BE2C (cell line): ENCODE measurements at regions not wholly inside any gene's neighbourhood (a gene's known extent, or its start where the extent isn't known, plus 50 kb on each side); places are given as distances from the start of the nearest gene placed in this dataset.

ENCODE experiments used
- DNase-seq: peaks from one replicate; pipeline ENCODE4 v3.0.0-alpha.2; 2020
- H3K27me3 ChIP-seq: fragments of 250-450 bp; sonication (Bioruptor Pico); 2 replicates; pipeline ENCODE4 v1.5.1; 2020; ENCODE audit warnings: mild to moderate bottlenecking
- H3K36me3 ChIP-seq: fragments of 250-450 bp; sonication (Bioruptor Pico); 2 replicates; pipeline ENCODE4 v1.5.1; 2020; ENCODE audit warnings: mild to moderate bottlenecking
- H3K4me1 ChIP-seq: fragments of 250-450 bp; sonication (Bioruptor Pico); 2 replicates; pipeline ENCODE4 v1.5.1; 2020
- H3K4me3 ChIP-seq: 2 replicates; pipeline ENCODE4 v1.5.1; 2011; ENCODE audit warnings: low read depth, low read length
- H3K9me3 ChIP-seq: fragments of 250-450 bp; sonication (Bioruptor Pico); 2 replicates; pipeline ENCODE4 v1.5.1; 2020
- CTCF ChIP-seq: IDR thresholded peaks from 2 replicates; pipeline ENCODE4 v1.5.1; 2012; ENCODE audit warnings: mild to moderate bottlenecking, low read depth, low read length

- no peak for TF ChIP-seq CTCF
- H3K36me3 ChIP-seq = no peaks in the 10 kb centered on the region
- H3K27me3 ChIP-seq = no peaks in the 10 kb centered on the region
- H3K4me1 ChIP-seq = no peaks in the 10 kb centered on the region
- DNase-seq = peak; percentile 18
- H3K9me3 ChIP-seq = no peaks in the 10 kb centered on the region
- H3K4me3 ChIP-seq = peak overlapping the region; percentile 69
These were observed 58.2 kb upstream of the RPH3AL start for GRCh38 chr17:410543-411401.

- DNase-seq = peak; percentile 96
- peak overlapping the region; percentile 69 for H3K4me3 ChIP-seq
- no peaks in the 10 kb centered on the region for H3K4me1 ChIP-seq
- no peaks in the 10 kb centered on the region for H3K9me3 ChIP-seq
- TF ChIP-seq CTCF = no peak
- no peaks in the 10 kb centered on the region for H3K27me3 ChIP-seq
- H3K36me3 ChIP-seq = no peaks in the 10 kb centered on the region
These were observed 57.4 kb upstream of the RPH3AL start for GRCh38 chr17:409848-410542.

GRCh38 chr17:409308-409847 lies 56.8 kb upstream of the RPH3AL start:
- Histone ChIP-seq H3K9me3 (no peaks in the 10 kb centered on the region), H3K4me3 (peak overlapping the region; percentile 50), H3K4me1 (no peaks in the 10 kb centered on the region), H3K36me3 (no peaks in the 10 kb centered on the region), H3K27me3 (no peaks in the 10 kb centered on the region)
- TF ChIP-seq CTCF = no peak
- no peak for DNase-seq

GRCh38 chr17:404703-405102 lies 52.1 kb upstream of the RPH3AL start:
- no peak for DNase-seq
- no peak for TF ChIP-seq CTCF
- no peaks in the 10 kb centered on the region for H3K27me3 ChIP-seq
- H3K36me3 ChIP-seq = no peaks in the 10 kb centered on the region
- H3K9me3 ChIP-seq = no peaks in the 10 kb centered on the region
- no peak overlapping the region for H3K4me3 ChIP-seq
- no peaks in the 10 kb centered on the region for H3K4me1 ChIP-seq
